Activated CD4-positive, alpha-beta memory T cell treated with anti-CD3 and anti-CD28 coated beads for 36 hours (primary cell): ENCODE measurements at regions not wholly inside any gene's neighbourhood (a gene's known extent, or its start where the extent isn't known, plus 50 kb on each side); places are given as distances from the start of the nearest gene placed in this dataset.

ENCODE experiments used
- CTCF ChIA-PET: fragments of 350-600 bp; sonication (Branson Sonifier 250); formaldehyde crosslinking; loops from one replicate; lab custom pipeline; 2021; ENCODE audit warnings: antibody characterized with exemption, inconsistent platforms; lab: Charles Lee
- POLR2A ChIA-PET: fragments of 350-600 bp; sonication (Branson Sonifier 250); formaldehyde crosslinking; loops from one replicate; lab custom pipeline; 2021; ENCODE audit warnings: antibody characterized with exemption; lab: Charles Lee
- DNase-seq: peaks from one replicate; pipeline ENCODE4 v3.0.0-alpha.2; 2020
- H3K27ac Mint-ChIP-seq: one replicate; pipeline ENCODE4 v1.8.0; 2021; ENCODE audit warnings: mixed read lengths
- H3K27me3 Mint-ChIP-seq: one replicate; pipeline ENCODE4 v1.8.0; 2021; ENCODE audit warnings: mixed read lengths
- H3K36me3 Mint-ChIP-seq: one replicate; pipeline ENCODE4 v1.8.0; 2021; ENCODE audit warnings: mixed read lengths
- H3K4me1 Mint-ChIP-seq: one replicate; pipeline ENCODE4 v1.8.0; 2021; ENCODE audit warnings: low read depth, mixed read lengths
- H3K4me3 Mint-ChIP-seq: one replicate; pipeline ENCODE4 v1.8.0; 2021; ENCODE audit warnings: mild to moderate bottlenecking, mixed read lengths
- H3K9me3 Mint-ChIP-seq: one replicate; pipeline ENCODE4 v1.8.0; 2021; ENCODE audit warnings: mixed read lengths
- intact Hi-C: fragments of 100-400 bp; cut with micrococcal nuclease; formaldehyde crosslinking; loops from one replicate; pipeline ENCODE4 v1.15.1; 2023

- Mint-ChIP-seq H3K27ac (no peak overlapping the region), H3K4me3 (no peak overlapping the region), H3K36me3 (no peaks in the 10 kb centered on the region), H3K9me3 (no peaks in the 10 kb centered on the region), H3K4me1 (no peaks in the 10 kb centered on the region), H3K27me3 (no peaks in the 10 kb centered on the region)
- DNase-seq = no peak
- intact Hi-C loops = no loop called here
- ChIA-PET CTCF (no interaction called here), POLR2A (interaction anchor here (0.6 kb wide), 1 partner anchor 74 kb away, joined by 3 read pairs; no protein-coding TSS in a partner anchor)
Measured at GRCh38 chr18:68509902-68510301, 205.0 kb downstream of the TMX3 start.

GRCh38 chr18:68507781-68508180 is 207.1 kb downstream of the TMX3 start:
- CTCF ChIA-PET = no interaction called here
- intact Hi-C loops = no loop called here
- no peaks in the 10 kb centered on the region for H3K36me3 Mint-ChIP-seq
- H3K9me3 Mint-ChIP-seq = no peaks in the 10 kb centered on the region
- POLR2A ChIA-PET = no interaction called here
- H3K27me3 Mint-ChIP-seq = no peaks in the 10 kb centered on the region
- DNase-seq = no peak
- no peaks in the 10 kb centered on the region for H3K4me1 Mint-ChIP-seq
- no peak overlapping the region for H3K4me3 Mint-ChIP-seq
- no peak overlapping the region for H3K27ac Mint-ChIP-seq

- H3K27me3 Mint-ChIP-seq = no peaks in the 10 kb centered on the region
- no peak overlapping the region for H3K27ac Mint-ChIP-seq
- CTCF ChIA-PET = no interaction called here
- intact Hi-C loops = no loop called here
- POLR2A ChIA-PET = no interaction called here
- H3K4me1 Mint-ChIP-seq = no peaks in the 10 kb centered on the region
- no peak for DNase-seq
- H3K9me3 Mint-ChIP-seq = no peaks in the 10 kb centered on the region
- no peak overlapping the region for H3K4me3 Mint-ChIP-seq
- no peaks in the 10 kb centered on the region for H3K36me3 Mint-ChIP-seq
Measured at GRCh38 chr18:68505178-68505574, 209.7 kb downstream of the TMX3 start.

- Mint-ChIP-seq H3K4me1 (no peaks in the 10 kb centered on the region), H3K27ac (no peak overlapping the region), H3K36me3 (no peaks in the 10 kb centered on the region), H3K9me3 (no peaks in the 10 kb centered on the region), H3K27me3 (no peaks in the 10 kb centered on the region), H3K4me3 (no peak overlapping the region)
- ChIA-PET POLR2A (no interaction called here), CTCF (no interaction called here)
- DNase-seq = no peak
- intact Hi-C loops = no loop called here
Measured at GRCh38 chr18:68504441-68505177, 210.3 kb downstream of the TMX3 start.

- DNase-seq = no peak
- Mint-ChIP-seq H3K4me3 (no peak overlapping the region), H3K9me3 (no peaks in the 10 kb centered on the region), H3K36me3 (no peaks in the 10 kb centered on the region), H3K4me1 (no peaks in the 10 kb centered on the region), H3K27me3 (no peaks in the 10 kb centered on the region), H3K27ac (no peak overlapping the region)
- ChIA-PET POLR2A (no interaction called here), CTCF (no interaction called here)
- intact Hi-C loops = no loop called here
Measured at GRCh38 chr18:68500556-68500955, 214.4 kb downstream of the TMX3 start.

- no peak for DNase-seq
- no peaks in the 10 kb centered on the region for H3K27me3 Mint-ChIP-seq
- H3K4me1 Mint-ChIP-seq = no peaks in the 10 kb centered on the region
- no peaks in the 10 kb centered on the region for H3K36me3 Mint-ChIP-seq
- no peak overlapping the region for H3K4me3 Mint-ChIP-seq
- no peak overlapping the region for H3K27ac Mint-ChIP-seq
- ChIA-PET POLR2A (no interaction called here), CTCF (no interaction called here)
- intact Hi-C loops = no loop called here
- H3K9me3 Mint-ChIP-seq = no peaks in the 10 kb centered on the region
Measured at GRCh38 chr18:68499141-68499540, 215.8 kb downstream of the TMX3 start.

- no peaks in the 10 kb centered on the region for H3K4me1 Mint-ChIP-seq
- CTCF ChIA-PET = no interaction called here
- DNase-seq = no peak
- POLR2A ChIA-PET = no interaction called here
- H3K27ac Mint-ChIP-seq = no peak overlapping the region
- no peaks in the 10 kb centered on the region for H3K36me3 Mint-ChIP-seq
- no peaks in the 10 kb centered on the region for H3K27me3 Mint-ChIP-seq
- intact Hi-C loops = no loop called here
- no peaks in the 10 kb centered on the region for H3K9me3 Mint-ChIP-seq
- no peak overlapping the region for H3K4me3 Mint-ChIP-seq
Measured at GRCh38 chr18:68498636-68499035, 216.3 kb downstream of the TMX3 start.

GRCh38 chr18:68498185-68498584 is 216.7 kb downstream of the TMX3 start:
- H3K4me1 Mint-ChIP-seq = no peaks in the 10 kb centered on the region
- DNase-seq = no peak
- ChIA-PET CTCF (no interaction called here), POLR2A (no interaction called here)
- H3K9me3 Mint-ChIP-seq = no peaks in the 10 kb centered on the region
- no peaks in the 10 kb centered on the region for H3K27me3 Mint-ChIP-seq
- intact Hi-C loops = no loop called here
- no peak overlapping the region for H3K27ac Mint-ChIP-seq
- H3K36me3 Mint-ChIP-seq = no peaks in the 10 kb centered on the region
- H3K4me3 Mint-ChIP-seq = no peak overlapping the region

- no peak overlapping the region for H3K4me3 Mint-ChIP-seq
- H3K36me3 Mint-ChIP-seq = no peaks in the 10 kb centered on the region
- H3K4me1 Mint-ChIP-seq = no peaks in the 10 kb centered on the region
- no peaks in the 10 kb centered on the region for H3K27me3 Mint-ChIP-seq
- POLR2A ChIA-PET = no interaction called here
- DNase-seq = no peak
- intact Hi-C loops = no loop called here
- CTCF ChIA-PET = interaction anchor here (1.5 kb wide), 1 partner anchor 16 kb away, joined by 3 read pairs; no protein-coding TSS in a partner anchor
- H3K27ac Mint-ChIP-seq = no peak overlapping the region
- no peaks in the 10 kb centered on the region for H3K9me3 Mint-ChIP-seq
Measured at GRCh38 chr18:68494802-68495581, 219.9 kb downstream of the TMX3 start.

GRCh38 chr18:68489013-68489792 is 225.7 kb downstream of the TMX3 start:
- H3K27me3 Mint-ChIP-seq = no peaks in the 10 kb centered on the region
- no peak overlapping the region for H3K4me3 Mint-ChIP-seq
- DNase-seq = no peak
- intact Hi-C loops = no loop called here
- no peaks in the 10 kb centered on the region for H3K9me3 Mint-ChIP-seq
- CTCF ChIA-PET = no interaction called here
- H3K4me1 Mint-ChIP-seq = no peaks in the 10 kb centered on the region
- POLR2A ChIA-PET = no interaction called here
- no peaks in the 10 kb centered on the region for H3K36me3 Mint-ChIP-seq
- no peak overlapping the region for H3K27ac Mint-ChIP-seq

- Mint-ChIP-seq H3K27ac (no peak overlapping the region), H3K4me3 (no peak overlapping the region), H3K27me3 (no peaks in the 10 kb centered on the region), H3K4me1 (no peaks in the 10 kb centered on the region), H3K9me3 (no peaks in the 10 kb centered on the region), H3K36me3 (no peaks in the 10 kb centered on the region)
- POLR2A ChIA-PET = no interaction called here
- DNase-seq = no peak
- CTCF ChIA-PET = no interaction called here
- intact Hi-C loops = no loop called here
Measured at GRCh38 chr18:68484241-68484640, 230.7 kb downstream of the TMX3 start.

GRCh38 chr18:68482815-68483214 is 232.1 kb downstream of the TMX3 start:
- intact Hi-C loops = no loop called here
- ChIA-PET CTCF (no interaction called here), POLR2A (no interaction called here)
- H3K27ac Mint-ChIP-seq = no peak overlapping the region
- H3K27me3 Mint-ChIP-seq = no peaks in the 10 kb centered on the region
- DNase-seq = no peak
- no peaks in the 10 kb centered on the region for H3K36me3 Mint-ChIP-seq
- no peaks in the 10 kb centered on the region for H3K4me1 Mint-ChIP-seq
- H3K4me3 Mint-ChIP-seq = no peak overlapping the region
- H3K9me3 Mint-ChIP-seq = no peaks in the 10 kb centered on the region
